ENCODE measurements at regions not wholly inside any gene's neighbourhood (a gene's known extent, or its start where the extent isn't known, plus 50 kb on each side); places are given as distances from the start of the nearest gene placed in this dataset.

DNA sequence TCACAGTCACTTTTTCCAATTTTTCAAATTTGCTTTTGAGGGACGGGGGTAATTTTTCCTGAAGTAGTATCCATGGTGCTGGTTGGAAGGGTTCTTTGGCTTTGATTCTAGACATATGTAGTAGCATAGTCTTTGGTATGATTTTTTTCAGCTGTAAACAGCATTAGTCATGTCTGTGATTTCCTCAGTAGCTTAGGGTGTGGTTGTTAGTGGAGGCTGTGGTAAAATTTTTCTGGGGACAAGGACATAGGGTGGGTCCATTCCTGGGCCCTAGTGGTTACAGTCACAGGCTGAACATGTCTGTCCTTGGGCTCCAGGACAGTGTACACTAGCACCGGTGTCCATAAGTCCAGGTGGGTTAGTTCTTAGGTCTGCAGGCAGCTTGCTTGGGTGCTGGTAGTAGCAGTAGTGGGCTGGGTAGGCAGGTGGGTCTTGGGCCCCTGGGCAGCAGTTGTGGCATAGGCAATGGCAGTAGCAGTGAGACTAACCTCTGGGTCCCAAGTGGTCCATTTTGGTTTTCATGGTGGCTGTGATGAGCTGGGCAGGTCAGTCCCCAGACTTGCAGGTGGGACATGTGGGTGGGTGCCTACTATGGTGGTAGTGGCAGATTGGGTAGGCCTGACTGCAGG is 100.0 kb upstream of the CXCL14 start:
- TF ChIP-seq CTCF (conservative IDR thresholded peaks at IDR 0.05) (no peak), ZFX (IDR thresholded peaks at IDR 0.05) (no peak)
